M059J (cell line): ENCODE measurements at regions not wholly inside any gene's neighbourhood (a gene's known extent, or its start where the extent isn't known, plus 50 kb on each side); places are given as distances from the start of the nearest gene placed in this dataset.

Experiments used
- DNase-seq: peaks from one replicate; pipeline ENCODE4 v3.0.0-alpha.2; 2012; ENCODE audit warnings: low read depth

GRCh38 chr10:30256084-30256483 is 93.0 kb downstream of the MTPAP start:
- DNase-seq = no peak

GRCh38 chr10:30254926-30255325 is 94.2 kb downstream of the MTPAP start:
- no peak for DNase-seq

DNA sequence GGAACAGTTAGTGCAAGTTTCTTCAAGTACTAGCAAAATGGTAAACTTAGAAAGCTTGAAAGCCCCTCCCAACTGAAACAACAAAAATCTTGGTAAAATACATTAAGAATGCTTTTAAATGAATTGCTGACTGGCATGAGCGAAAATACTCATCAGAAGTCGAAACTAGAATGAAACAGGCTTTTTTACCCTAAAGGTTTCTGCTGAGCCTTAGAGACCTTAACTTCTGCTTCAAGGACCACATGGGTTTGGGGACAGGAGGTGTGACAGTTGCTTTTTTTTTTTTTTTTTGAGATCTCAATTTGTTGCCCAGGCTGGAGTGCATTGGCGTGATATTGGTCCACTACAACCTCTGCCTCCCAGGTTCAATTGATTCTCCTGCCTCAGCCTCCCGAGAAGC is 100.3 kb downstream of the MTPAP start:
- no peak for DNase-seq

DNA sequence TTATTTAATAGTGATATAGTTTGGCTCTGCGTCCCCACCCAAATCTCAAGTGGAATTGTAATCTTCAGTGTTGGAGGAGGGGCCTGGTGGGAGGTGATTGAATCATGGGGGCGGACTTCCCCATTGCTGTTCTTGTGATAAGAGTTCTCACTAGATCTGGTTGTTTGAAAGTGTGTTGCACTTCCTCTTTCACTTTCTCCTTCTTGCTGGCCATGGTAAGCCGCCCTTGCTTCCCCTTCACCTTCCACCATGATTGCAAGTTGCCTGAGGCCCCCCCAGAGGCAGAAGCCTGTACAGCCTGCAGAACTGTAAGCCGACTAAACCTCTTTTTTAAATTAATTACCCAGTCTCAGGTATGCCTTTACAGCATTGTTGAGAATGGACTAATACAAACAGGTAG is 101.4 kb downstream of the MTPAP start:
- no peak for DNase-seq

- DNase-seq = no peak
Measured at GRCh38 chr10:30241422-30242110, 107.5 kb downstream of the MTPAP start.

DNA sequence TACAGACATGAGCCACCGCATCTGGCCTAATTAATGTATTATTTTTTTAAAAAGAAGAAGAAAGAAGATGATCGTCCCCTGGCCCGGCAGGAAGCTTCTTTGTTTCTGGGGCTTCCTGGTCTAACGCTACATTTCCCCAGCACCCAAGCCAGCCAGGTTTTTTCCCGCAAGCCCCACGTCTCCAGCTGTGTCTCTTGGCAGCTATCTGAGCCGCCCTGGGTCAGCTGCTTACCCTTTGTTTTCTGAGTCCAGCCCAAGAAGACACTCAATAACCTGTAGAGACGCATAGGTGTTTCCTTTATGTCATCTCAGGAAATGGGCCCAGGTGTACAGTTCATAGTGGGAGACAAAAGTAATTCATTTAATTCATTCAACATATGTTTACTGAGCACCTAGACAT is 110.2 kb downstream of the MTPAP start:
- no peak for DNase-seq

DNA sequence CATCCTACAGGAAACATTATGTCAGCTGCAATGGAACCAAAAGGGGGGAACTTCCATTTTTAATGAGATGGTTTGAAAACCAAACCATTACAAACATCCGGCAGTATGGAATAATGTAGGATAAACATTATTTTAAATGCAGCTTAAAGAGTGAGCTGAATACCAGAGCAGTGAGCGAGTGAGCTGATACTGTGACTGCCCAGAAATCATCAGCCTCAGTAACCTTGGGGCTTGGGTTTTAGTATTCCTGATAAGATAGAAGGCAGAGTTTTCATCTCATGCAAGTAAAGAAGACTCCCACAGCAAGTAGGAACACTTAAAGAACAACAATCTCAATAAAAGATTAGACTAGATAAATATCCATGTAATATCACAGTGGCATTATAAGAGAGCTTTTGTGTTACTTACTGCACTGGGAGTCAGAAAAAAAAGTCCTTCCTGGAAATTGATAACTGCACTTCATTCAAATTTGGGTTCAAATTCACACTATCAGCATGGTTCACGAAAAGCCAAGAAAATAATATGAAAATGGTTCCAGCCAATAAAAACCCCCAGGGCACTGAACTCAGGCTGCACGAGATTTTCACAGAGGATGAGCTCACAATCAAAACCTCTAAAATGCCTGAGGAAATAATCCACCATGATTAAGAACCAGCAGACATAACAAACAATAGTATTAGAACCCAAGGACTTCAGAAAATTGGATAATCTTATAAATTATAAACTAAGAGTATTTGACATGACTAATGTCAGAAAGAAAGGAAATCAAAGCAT is 115.7 kb downstream of the MTPAP start:
- peak; percentile 61 for DNase-seq

DNA sequence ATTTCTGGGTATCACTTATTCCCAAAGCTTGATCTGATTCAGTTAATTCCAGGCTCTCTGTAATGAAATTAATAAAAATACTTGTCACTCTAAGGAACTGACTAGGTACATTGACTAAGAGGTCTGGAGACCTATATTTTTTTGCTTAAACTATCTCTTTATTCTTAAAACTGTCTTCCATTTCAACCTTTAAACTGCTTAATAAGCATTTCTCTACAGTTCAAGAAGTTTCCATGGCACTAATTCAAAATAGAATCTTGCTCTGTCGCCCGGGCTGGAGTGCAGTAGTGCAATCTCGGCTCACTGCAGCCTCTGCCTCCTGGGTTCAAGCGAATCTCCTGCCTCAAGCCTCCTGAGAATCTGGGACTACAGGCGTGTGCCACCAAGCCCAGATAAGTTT is 117.4 kb downstream of the MTPAP start:
- DNase-seq = no peak

- no peak for DNase-seq
Measured at GRCh38 chr10:30231071-30231652, 117.9 kb downstream of the MTPAP start.

DNA sequence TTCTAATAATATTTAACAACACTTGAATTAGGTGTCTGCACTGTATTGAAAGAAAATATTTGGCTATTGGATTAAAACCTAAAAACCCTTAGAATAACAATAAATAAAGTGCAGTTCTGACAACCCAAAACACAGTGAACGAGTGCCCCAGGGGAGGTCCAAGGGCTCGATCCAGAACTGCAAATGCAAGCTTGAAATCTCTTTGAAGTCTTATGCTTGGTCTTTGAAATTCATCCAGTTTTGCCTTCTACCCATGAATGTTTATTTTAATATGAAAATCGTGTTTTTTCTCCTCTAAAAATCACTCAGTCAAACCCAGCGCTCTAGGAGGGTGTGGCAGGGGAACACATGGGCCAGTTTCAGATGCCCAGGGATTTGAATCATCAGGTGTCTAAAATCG is 119.5 kb downstream of the MTPAP start:
- DNase-seq = no peak

GRCh38 chr10:30228417-30229036 is 120.6 kb downstream of the MTPAP start:
- no peak for DNase-seq

- peak; percentile 12 for DNase-seq
Measured at GRCh38 chr10:30227481-30227880, 121.6 kb downstream of the MTPAP start.

DNA sequence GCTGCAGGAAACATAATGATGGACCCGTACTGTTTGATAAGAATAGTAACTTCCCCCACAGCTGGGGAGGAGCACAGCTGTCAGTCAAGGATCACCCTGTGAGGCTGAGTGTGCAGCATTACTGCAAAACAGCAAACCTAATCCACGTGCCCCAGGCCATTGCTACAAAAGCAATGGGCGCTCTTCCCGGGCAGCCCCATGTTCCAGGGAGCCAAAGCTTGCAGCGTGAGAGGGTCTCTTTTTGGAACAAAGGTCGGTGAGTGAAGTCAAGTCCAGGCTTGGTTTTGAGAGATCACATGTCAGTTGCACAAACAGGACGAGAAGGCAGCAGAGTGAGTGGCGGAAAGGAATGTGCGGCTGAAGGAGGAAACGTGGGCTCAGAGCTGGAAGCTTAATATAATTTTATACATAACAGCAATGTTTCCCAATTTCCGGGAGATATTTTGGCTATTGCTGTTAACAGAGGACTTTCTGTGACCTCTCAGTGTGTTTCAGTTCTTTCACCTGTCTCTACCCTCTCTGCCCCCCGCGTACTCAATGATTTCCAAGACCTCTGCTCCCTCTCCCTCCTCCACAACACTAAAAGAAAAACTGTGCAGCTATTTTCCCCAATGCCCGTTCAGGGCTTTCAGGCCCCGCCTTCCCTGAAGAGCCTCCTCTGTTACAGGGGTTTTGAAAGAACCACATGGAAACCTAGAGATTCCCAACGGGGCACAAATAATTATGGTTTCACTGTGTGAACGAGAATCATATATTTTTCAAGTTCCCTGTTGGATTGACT is 128.9 kb downstream of the MTPAP start:
- no peak for DNase-seq

GRCh38 chr10:30216821-30217220 is 132.3 kb downstream of the MTPAP start:
- DNase-seq = no peak

DNA sequence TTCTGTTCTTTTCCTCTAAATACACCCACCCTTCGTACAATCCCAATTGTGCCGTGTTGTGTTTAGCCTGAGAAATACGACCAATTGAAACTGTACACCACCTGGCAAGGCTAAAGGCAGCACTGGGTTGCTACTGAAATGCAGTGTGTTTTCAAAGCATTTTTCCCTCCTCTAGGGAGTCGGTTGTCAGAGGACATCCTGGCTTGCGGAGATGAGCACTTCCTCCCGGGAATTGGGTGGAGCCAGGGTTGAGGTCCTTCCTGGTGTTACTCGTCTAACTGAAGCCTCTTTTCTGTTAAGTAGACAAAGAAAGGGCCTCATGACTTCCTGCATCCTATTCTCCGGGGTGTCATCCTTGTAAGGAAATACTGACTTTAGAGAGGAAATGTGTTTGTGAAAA is 133.5 kb downstream of the MTPAP start:
- DNase-seq = no peak

- no peak for DNase-seq
Measured at GRCh38 chr10:30215141-30215540, 133.9 kb downstream of the MTPAP start.

DNA sequence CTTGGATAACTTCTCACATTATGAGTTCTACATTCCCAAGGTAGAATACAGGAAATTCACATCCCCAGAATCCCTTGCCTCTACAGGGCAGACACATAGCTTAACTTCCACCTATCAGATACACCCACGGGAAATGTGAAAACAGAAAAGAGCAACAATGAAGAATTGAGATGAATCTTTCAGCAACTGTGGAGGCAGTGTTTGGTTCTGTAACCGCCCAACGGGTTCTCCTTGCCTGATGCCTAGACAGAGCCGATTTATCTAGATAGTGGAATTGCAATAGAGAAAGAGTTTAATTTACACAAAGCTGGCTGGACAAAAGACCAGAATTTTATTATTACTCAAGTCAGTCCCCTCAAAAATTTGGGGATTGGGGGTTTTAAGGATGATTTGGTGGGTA is 138.8 kb downstream of the MTPAP start:
- DNase-seq = no peak

GRCh38 chr10:30208330-30208729 is 140.7 kb downstream of the MTPAP start:
- no peak for DNase-seq

DNA sequence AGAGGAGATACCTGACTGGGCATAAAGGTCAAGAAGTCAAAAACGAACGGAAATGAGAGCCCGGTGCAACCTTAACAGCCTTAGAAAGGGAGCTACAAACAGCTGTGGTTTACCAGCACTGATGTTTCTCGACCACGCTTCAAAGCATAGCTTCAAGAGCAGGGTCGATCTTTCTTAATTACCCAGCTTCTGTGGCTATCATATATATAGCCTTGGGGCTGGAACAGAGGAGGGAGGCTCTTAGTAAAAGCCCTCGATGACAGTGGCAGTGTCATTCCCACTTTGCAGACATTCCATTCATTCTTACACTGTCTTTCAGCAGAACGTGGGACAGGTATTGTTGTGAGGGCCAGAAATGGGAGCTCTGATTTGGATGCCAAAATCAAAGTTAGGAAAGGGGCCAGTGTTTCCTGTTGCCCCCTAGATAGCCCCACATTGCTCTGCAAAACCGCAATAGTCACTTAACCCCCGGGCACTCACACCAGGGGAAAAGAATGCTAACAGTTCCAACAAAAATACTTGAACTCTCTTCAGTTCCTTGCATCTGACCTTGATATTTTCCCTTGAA is 141.5 kb downstream of the MTPAP start:
- peak; percentile 83 for DNase-seq

GRCh38 chr10:30200017-30200415 is 140.6 kb upstream of the JCAD start:
- DNase-seq = no peak

GRCh38 chr10:30199376-30200016 is 140.1 kb upstream of the JCAD start:
- no peak for DNase-seq
